ENCODE measurements at regions not wholly inside any gene's neighbourhood (a gene's known extent, or its start where the extent isn't known, plus 50 kb on each side); places are given as distances from the start of the nearest gene placed in this dataset.
A peak's percentile ranks its signal among the peaks of the same experiment; 100 is the strongest.
"Not testable (repeated sequence)": the region's sequence is repeated elsewhere in the genome, so short reads cannot be mapped to it uniquely, and the experiment has no call there.

DNA sequence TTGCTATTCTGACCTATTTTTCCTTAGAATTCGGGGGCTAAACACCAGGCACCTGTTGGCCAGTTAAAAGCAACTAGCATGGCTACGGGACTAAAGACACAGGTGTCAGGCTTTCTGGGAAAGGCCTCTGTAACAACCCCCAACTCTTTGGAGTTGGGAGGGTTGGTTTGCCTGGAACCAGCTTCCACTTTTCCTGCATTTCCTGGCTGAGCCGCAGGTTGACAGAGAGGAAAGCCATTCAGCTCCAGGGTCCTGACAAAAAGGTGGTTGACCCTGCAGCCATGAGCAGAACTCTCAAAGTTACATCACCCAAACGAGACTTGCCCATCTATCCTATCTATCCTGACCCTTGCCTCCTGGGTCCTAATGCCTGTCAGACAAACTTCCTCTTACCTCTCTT is 375.4 kb upstream of the SFSWAP start:
- POLR2A ChIA-PET (ENCODE audit: partially characterized antibody): no interaction called here
- 82% methylated on average over 3 of the region's 4 CpGs; no CpG with 5 or more reads in 1 of the 2 experiments for WGBS, 2 experiments (ENCODE audit: extremely low coverage in 1 of 2, insufficient coverage in 1 of 2, insufficient read length in 1 of 2, insufficient replicate concordance in 2 of 2, low coverage in 1 of 2, low lambda C conversion rate in 2 of 2, missing lambda C conversion rate in 1 of 2)
- FAIRE-seq: no peak

DNA sequence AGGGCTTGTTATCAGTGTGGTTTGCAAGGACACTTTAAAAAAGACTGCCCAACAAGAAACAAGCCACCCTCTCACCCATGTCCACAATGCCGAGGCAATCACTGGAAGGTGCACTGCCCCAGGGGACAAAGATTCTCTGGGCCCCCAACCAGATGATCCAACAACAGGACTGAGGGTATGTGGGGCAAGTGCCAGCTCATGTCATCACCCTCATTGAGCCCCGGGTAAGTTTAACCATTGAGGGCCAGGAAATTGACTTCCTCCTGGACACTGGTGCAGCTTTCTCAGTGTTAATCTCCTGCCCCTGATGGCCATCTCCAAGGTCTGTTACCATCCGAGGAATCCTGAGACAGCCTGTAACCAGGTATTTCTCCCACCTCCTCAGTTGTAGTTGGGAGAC is 373.0 kb upstream of the SFSWAP start:
- H2AK5ac ChIP-seq (ENCODE audit: low read depth, low read length); H2BK15ac ChIP-seq (ENCODE audit: low read length); H4K8ac ChIP-seq (ENCODE audit: extremely low read depth, insufficient read depth, low read length); H2BK20ac ChIP-seq (ENCODE audit: low read length); H3K27ac ChIP-seq (ENCODE audit: low read depth, low read length); H3K23me2 ChIP-seq (ENCODE audit: low read depth, low read length); H4K5ac ChIP-seq (ENCODE audit: insufficient read length, low read depth, low read length); H3K9me3 ChIP-seq (ENCODE audit: insufficient read depth in 2 of 2, low read depth in 1 of 2, low read length in 1 of 2); H2BK5ac ChIP-seq (ENCODE audit: low read depth, low read length); POLR2A ChIA-PET (ENCODE audit: partially characterized antibody); H3K27me3 ChIP-seq (replicated peaks in 1 of 4; ENCODE audit: control insufficient read depth in 3 of 4, extremely low read depth in 1 of 4, insufficient read depth in 3 of 4, low read length in 3 of 4); H3K9ac ChIP-seq (replicated peaks in 1 of 4; ENCODE audit: extremely low read depth in 1 of 4, low read depth in 3 of 4, low read length in 3 of 4); H2BK12ac ChIP-seq (ENCODE audit: low read depth, low read length); H3K14ac ChIP-seq (ENCODE audit: insufficient read length); H4K20me1 ChIP-seq (replicated peaks in 1 of 2; ENCODE audit: control insufficient read depth in 1 of 2, insufficient read depth in 2 of 2, low read length in 2 of 2); H3K4ac ChIP-seq (replicated peaks; ENCODE audit: insufficient read length, low read depth, low read length); H3K79me2 ChIP-seq (ENCODE audit: control insufficient read depth in 1 of 2, insufficient read depth in 2 of 2, low read length in 2 of 2); H3K4me1 ChIP-seq (replicated peaks in 1 of 4; ENCODE audit: control insufficient read depth in 3 of 4, insufficient read depth in 4 of 4, low read length in 3 of 4); H3K36me3 ChIP-seq (ENCODE audit: control insufficient read depth in 2 of 4, insufficient read depth in 4 of 4, low read length in 3 of 4); H3K56ac ChIP-seq (replicated peaks; ENCODE audit: insufficient read length, low read depth, low read length); H3K23ac ChIP-seq (ENCODE audit: insufficient read length); H2BK120ac ChIP-seq (replicated peaks; ENCODE audit: low read depth, low read length); H2AFZ ChIP-seq (ENCODE audit: low read length); FAIRE-seq; H4K91ac ChIP-seq (replicated peaks; ENCODE audit: insufficient read length, low read length); H3K4me3 ChIP-seq (ENCODE audit: extremely low read depth in 1 of 4, insufficient read depth in 2 of 4, low read depth in 3 of 4, low read length in 4 of 4); H3K18ac ChIP-seq (ENCODE audit: extremely low read depth, low read length); H3K4me2 ChIP-seq (ENCODE audit: insufficient read depth in 1 of 2, low read depth in 2 of 2, low read length in 2 of 2); H3K79me1 ChIP-seq (ENCODE audit: low read depth, low read length): not testable (repeated sequence)
- DNase-seq (ENCODE audit: low read depth in 1 of 2, low spot score in 2 of 2): peak in 1 of 2 experiments; percentile 22
- CTCF ChIA-PET (ENCODE audit: partially characterized antibody): interaction anchor here (0.9 kb wide), 1 partner anchor 13 kb away, joined by 3 read pairs; no protein-coding TSS in a partner anchor
- 96% methylated on average over 3 of the region's 3 CpGs; no CpG with 5 or more reads in 1 of the 2 experiments for WGBS, 2 experiments (ENCODE audit: extremely low coverage in 1 of 2, insufficient coverage in 1 of 2, insufficient read length in 1 of 2, insufficient replicate concordance in 2 of 2, low coverage in 1 of 2, low lambda C conversion rate in 2 of 2, missing lambda C conversion rate in 1 of 2)

More for the DNA sequence above, 375.4 kb upstream of the SFSWAP start:
- Histone ChIP-seq H4K20me1 (replicated peaks in 1 of 2; ENCODE audit: control insufficient read depth in 1 of 2, insufficient read depth in 2 of 2, low read length in 2 of 2) (no peaks in the 10 kb centered on the region), H3K36me3 (ENCODE audit: control insufficient read depth in 2 of 4, insufficient read depth in 4 of 4, low read length in 3 of 4) (no peaks in the 10 kb centered on the region), H2AFZ (ENCODE audit: low read length) (no peak overlapping the region), H3K4me2 (ENCODE audit: insufficient read depth in 1 of 2, low read depth in 2 of 2, low read length in 2 of 2) (no peak overlapping the region), H2BK20ac (ENCODE audit: low read length) (no peak overlapping the region), H4K91ac (replicated peaks; ENCODE audit: insufficient read length, low read length) (no peak overlapping the region), H3K56ac (replicated peaks; ENCODE audit: insufficient read length, low read depth, low read length) (no peak overlapping the region), H3K27ac (ENCODE audit: low read depth, low read length) (no peak overlapping the region), H3K27me3 (replicated peaks in 1 of 4; ENCODE audit: control insufficient read depth in 3 of 4, extremely low read depth in 1 of 4, insufficient read depth in 3 of 4, low read length in 3 of 4) (no peaks in the 10 kb centered on the region), H3K79me2 (ENCODE audit: control insufficient read depth in 1 of 2, insufficient read depth in 2 of 2, low read length in 2 of 2) (no peaks in the 10 kb centered on the region), H2BK5ac (ENCODE audit: low read depth, low read length) (no peak overlapping the region; the same call in 1 of the 2 replicates), H3K9me3 (ENCODE audit: insufficient read depth in 2 of 2, low read depth in 1 of 2, low read length in 1 of 2) (peaks cover 0 to 5% of the 10 kb centered on the region in 2 experiments; a peak in 1 of 4 replicates), H3K23me2 (ENCODE audit: low read depth, low read length) (peaks cover 6% of the 10 kb centered on the region; the same call in 1 of the 2 replicates), H2AK5ac (ENCODE audit: low read depth, low read length) (no peak overlapping the region), H2BK15ac (ENCODE audit: low read length) (no peak overlapping the region), H4K5ac (ENCODE audit: insufficient read length, low read depth, low read length) (no peak overlapping the region), H2BK120ac (replicated peaks; ENCODE audit: low read depth, low read length) (no peak overlapping the region), H2BK12ac (ENCODE audit: low read depth, low read length) (no peak overlapping the region), H3K9ac (replicated peaks in 1 of 4; ENCODE audit: extremely low read depth in 1 of 4, low read depth in 3 of 4, low read length in 3 of 4) (no peak overlapping the region), H3K18ac (ENCODE audit: extremely low read depth, low read length) (no peak overlapping the region), H3K4ac (replicated peaks; ENCODE audit: insufficient read length, low read depth, low read length) (no peak overlapping the region), H4K8ac (ENCODE audit: extremely low read depth, insufficient read depth, low read length) (no peak overlapping the region), H3K14ac (ENCODE audit: insufficient read length) (no peak overlapping the region), H3K79me1 (ENCODE audit: low read depth, low read length) (no peaks in the 10 kb centered on the region), H3K23ac (ENCODE audit: insufficient read length) (no peak overlapping the region), H3K4me1 (replicated peaks in 1 of 4; ENCODE audit: control insufficient read depth in 3 of 4, insufficient read depth in 4 of 4, low read length in 3 of 4) (peaks cover 0 to 2% (median 0%) of the 10 kb centered on the region in 4 experiments; a peak in 2 of 7 replicates), H3K4me3 (ENCODE audit: extremely low read depth in 1 of 4, insufficient read depth in 2 of 4, low read depth in 3 of 4, low read length in 4 of 4) (no peak overlapping the region)
- DNase-seq (ENCODE audit: low read depth in 1 of 2, low spot score in 2 of 2): peak in 1 of 2 experiments; percentile 44
- TF ChIP-seq TEAD4 (IDR thresholded peaks at IDR 0.05; ENCODE audit: low read depth, low read length) (no peak), FOSL1 (IDR thresholded peaks at IDR 0.05; ENCODE audit: insufficient read depth, low read depth, low read length) (0 out of 2 replicates have a peak, but pooled peaks have one; percentile 77)
- CTCF ChIA-PET (ENCODE audit: partially characterized antibody): no interaction called here

Data from H1 (cell line).